ENCODE measurements at regions not wholly inside any gene's neighbourhood (a gene's known extent, or its start where the extent isn't known, plus 50 kb on each side); places are given as distances from the start of the nearest gene placed in this dataset.

GRCh38 chrX:47311932-47312774 is 58.2 kb upstream of the ZNF157 start (continued):
- TF ChIP-seq ZNF654 (tag by site-specific recombination; IDR thresholded peaks at IDR 0.05; ENCODE audit: low read depth) (peak; percentile 70), ZBTB20 (tag by site-specific recombination; IDR thresholded peaks at IDR 0.05) (no peak), ZNF639 (tag by site-specific recombination; IDR thresholded peaks at IDR 0.05) (no peak), ZNF580 (tag by site-specific recombination; IDR thresholded peaks at IDR 0.05) (no peak), ZNF768 (tag by site-specific recombination; IDR thresholded peaks at IDR 0.05) (no peak), ZNF624 (tag by site-specific recombination; IDR thresholded peaks at IDR 0.05) (no peak), HOXD13 (CRISPR knock-in tag; IDR thresholded peaks at IDR 0.05; ENCODE audit: borderline replicate concordance) (no peak), TRIM28 (IDR thresholded peaks at IDR 0.05; ENCODE audit: borderline replicate concordance, low read length) (no peak), SP3 (tag by site-specific recombination; IDR thresholded peaks at IDR 0.05) (no peak)

- POLR2A ChIA-PET = interaction anchor here (1.1 to 1.3 kb wide), 3 partner anchors 80 to 119 kb away, joined by 3 to 7 read pairs (median 5); partner anchors contain the start of gene USP11
- CTCF ChIA-PET = interaction anchor here (0.7 to 2.6 kb wide), 12 partner anchors 8 to 119 kb away, joined by 3 to 12 read pairs (median 3); no protein-coding TSS in a partner anchor
- TF ChIP-seq ZFP37 (tag by site-specific recombination; IDR thresholded peaks at IDR 0.05) (no peak), INSM2 (tag by site-specific recombination; IDR thresholded peaks at IDR 0.05) (no peak)
- no peak overlapping the region for H3K4me3 ChIP-seq (ENCODE audit: low read depth, low read length)
- no peaks in the 10 kb centered on the region for H3K4me1 ChIP-seq (ENCODE audit: control insufficient read depth, insufficient read depth, low read length)
- no peaks in the 10 kb centered on the region for H3K9me3 ChIP-seq (ENCODE audit: control insufficient read depth, insufficient read depth, low read depth, low read length)
- H3K36me3 ChIP-seq (ENCODE audit: control insufficient read depth in 2 of 2, insufficient read depth in 1 of 2, low read length in 2 of 2) = no peaks in the 10 kb centered on the region
- no peak overlapping the region for H3K27ac ChIP-seq (ENCODE audit: extremely low read depth, low read depth, low read length)
These were observed 57.3 kb upstream of the ZNF157 start for GRCh38 chrX:47313056-47313455.

- Histone ChIP-seq H3K4me1 (ENCODE audit: control insufficient read depth, insufficient read depth, low read length) (no peaks in the 10 kb centered on the region), H3K9me3 (ENCODE audit: control insufficient read depth, insufficient read depth, low read depth, low read length) (no peaks in the 10 kb centered on the region), H3K27ac (ENCODE audit: extremely low read depth, low read depth, low read length) (no peak overlapping the region), H3K4me3 (ENCODE audit: low read depth, low read length) (no peak overlapping the region), H3K36me3 (ENCODE audit: control insufficient read depth in 2 of 2, insufficient read depth in 1 of 2, low read length in 2 of 2) (no peaks in the 10 kb centered on the region)
- POLR2A ChIA-PET = no interaction called here
- CTCF ChIA-PET = interaction anchor here (0.6 kb wide), 1 partner anchor 58 kb away, joined by 3 read pairs; no protein-coding TSS in a partner anchor
- TF ChIP-seq ZNF658 (tag by site-specific recombination; IDR thresholded peaks at IDR 0.05) = no peak
- TF ChIP-seq SCRT1 (tag by site-specific recombination; IDR thresholded peaks at IDR 0.05; ENCODE audit: borderline replicate concordance) = no peak
- TF ChIP-seq ZNF202 (tag by site-specific recombination; IDR thresholded peaks at IDR 0.05; ENCODE audit: borderline replicate concordance) = no peak
These were observed 53.9 kb upstream of the ZNF157 start for GRCh38 chrX:47316276-47317025.
